Activated CD4-positive, alpha-beta T cell treated with anti-CD3 and anti-CD28 coated beads, Interleukin-2, amount 10 ng/mL, durations not matched to agents 7 days and 5 days (primary cell): ENCODE measurements at regions not wholly inside any gene's neighbourhood (a gene's known extent, or its start where the extent isn't known, plus 50 kb on each side); places are given as distances from the start of the nearest gene placed in this dataset.
"Not testable (repeated sequence)": the region's sequence is repeated elsewhere in the genome, so short reads cannot be mapped to it uniquely, and the experiment has no call there.

Experiments
- CTCF ChIA-PET: fragments of 350-600 bp; sonication (Branson Sonifier 250); formaldehyde crosslinking; loops from one replicate; lab custom pipeline; 2021; ENCODE audit warnings: antibody characterized with exemption; lab: Charles Lee
- POLR2A ChIA-PET: fragments of 350-600 bp; sonication (Branson Sonifier 250); formaldehyde crosslinking; loops from one replicate; lab custom pipeline; 2021; ENCODE audit warnings: antibody characterized with exemption; lab: Charles Lee
- DNase-seq: peaks from one replicate; pipeline ENCODE4 v3.0.0-alpha.2; 2020
- H3K27ac Mint-ChIP-seq: one replicate; pipeline ENCODE4 v1.8.0; 2021; ENCODE audit warnings: mild to moderate bottlenecking, moderate library complexity, mixed read lengths
- H3K27me3 Mint-ChIP-seq: one replicate; pipeline ENCODE4 v1.8.0; 2021; ENCODE audit warnings: mixed read lengths
- H3K36me3 Mint-ChIP-seq: one replicate; pipeline ENCODE4 v1.8.0; 2021; ENCODE audit warnings: low read depth, mixed read lengths
- H3K4me1 Mint-ChIP-seq: one replicate; pipeline ENCODE4 v1.8.0; 2021; ENCODE audit warnings: mixed read lengths
- H3K4me3 Mint-ChIP-seq: one replicate; pipeline ENCODE4 v1.8.0; 2021; ENCODE audit warnings: mild to moderate bottlenecking, moderate library complexity, mixed read lengths
- H3K9me3 Mint-ChIP-seq: one replicate; pipeline ENCODE4 v1.8.0; 2021; ENCODE audit warnings: mixed read lengths

- H3K9me3 Mint-ChIP-seq, result peaks cover 6% of the 10 kb centered on the region
Measured at GRCh38 chr2:228522977-228523376, 341.5 kb upstream of the SPHKAP start.

GRCh38 chr2:228522276-228522675 lies 340.8 kb upstream of the SPHKAP start:
- Mint-ChIP-seq H3K27me3 (no peaks in the 10 kb centered on the region), H3K27ac (no peak overlapping the region), H3K9me3 (peaks cover 6% of the 10 kb centered on the region), H3K4me3 (no peak overlapping the region), H3K36me3 (no peaks in the 10 kb centered on the region), H3K4me1 (no peaks in the 10 kb centered on the region)
- ChIA-PET POLR2A (no interaction called here), CTCF (no interaction called here)
- DNase-seq, result no peak

More at GRCh38 chr2:228522977-228523376, 341.5 kb upstream of the SPHKAP start:
- no peak for DNase-seq
- ChIA-PET CTCF (no interaction called here), POLR2A (no interaction called here)
- Mint-ChIP-seq H3K36me3 (no peaks in the 10 kb centered on the region), H3K27ac (no peak overlapping the region), H3K4me1 (no peaks in the 10 kb centered on the region), H3K4me3 (no peak overlapping the region), H3K27me3 (no peaks in the 10 kb centered on the region)

DNA sequence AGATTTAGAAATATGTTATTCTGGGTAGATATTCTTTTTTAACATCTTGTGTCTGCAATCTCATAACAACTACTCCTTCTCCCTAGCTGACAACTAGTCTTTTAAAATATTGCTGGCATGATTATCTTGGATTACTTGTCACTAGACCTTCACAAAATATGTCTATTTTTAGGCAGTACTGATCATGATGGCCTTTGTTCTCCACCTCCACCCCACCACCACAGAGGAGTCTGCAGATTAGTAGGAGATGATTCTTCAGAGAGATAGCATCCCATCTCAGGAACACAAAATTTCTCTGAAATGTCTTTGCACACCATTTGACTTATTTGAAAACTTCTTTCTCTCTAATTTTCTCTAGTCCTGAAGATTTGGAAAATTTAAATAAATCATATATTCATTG lies 338.1 kb upstream of the SPHKAP start:
- H3K27ac Mint-ChIP-seq, result no peak overlapping the region
- no peaks in the 10 kb centered on the region for H3K4me1 Mint-ChIP-seq
- H3K36me3 Mint-ChIP-seq, result no peaks in the 10 kb centered on the region
- ChIA-PET CTCF (no interaction called here), POLR2A (no interaction called here)
- DNase-seq, result no peak
- H3K9me3 Mint-ChIP-seq, result peaks cover 6% of the 10 kb centered on the region
- no peaks in the 10 kb centered on the region for H3K27me3 Mint-ChIP-seq
- H3K4me3 Mint-ChIP-seq, result no peak overlapping the region

DNA sequence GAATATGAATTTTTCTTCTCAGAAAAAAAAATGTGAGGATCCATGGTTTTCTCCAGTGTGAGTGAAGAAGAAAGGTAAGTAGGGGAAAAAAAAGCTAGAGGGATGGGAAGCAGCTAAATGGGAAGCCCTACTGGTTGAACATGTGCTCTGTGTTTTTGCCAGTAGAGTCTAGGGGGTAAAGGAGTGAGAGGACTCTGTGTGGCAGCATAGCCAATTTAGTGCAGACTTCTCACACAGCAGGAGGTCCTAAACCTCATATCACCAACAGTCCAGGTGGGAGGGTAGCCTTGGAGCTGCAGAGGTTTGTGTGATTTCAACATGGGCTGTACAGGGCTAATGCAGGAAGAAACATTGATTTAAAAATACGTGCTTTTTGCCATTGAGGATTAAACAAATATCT lies 334.5 kb upstream of the SPHKAP start:
- Mint-ChIP-seq H3K27ac (no peak overlapping the region), H3K4me3 (no peak overlapping the region), H3K4me1 (no peaks in the 10 kb centered on the region), H3K27me3 (no peaks in the 10 kb centered on the region), H3K36me3 (no peaks in the 10 kb centered on the region), H3K9me3 (peaks cover 6% of the 10 kb centered on the region)
- ChIA-PET POLR2A (no interaction called here), CTCF (no interaction called here)
- DNase-seq, result no peak

- DNase-seq, H3K9me3 Mint-ChIP-seq, H3K27me3 Mint-ChIP-seq, H3K4me3 Mint-ChIP-seq, POLR2A ChIA-PET, H3K4me1 Mint-ChIP-seq, H3K27ac Mint-ChIP-seq, H3K36me3 Mint-ChIP-seq: not testable (repeated sequence)
- CTCF ChIA-PET, result interaction anchor here (0.8 kb wide), 1 partner anchor 9 kb away, joined by 4 read pairs; no protein-coding TSS in a partner anchor
Measured at GRCh38 chr2:228513480-228513879, 332.0 kb upstream of the SPHKAP start.

- ChIA-PET POLR2A (no interaction called here), CTCF (no interaction called here)
- Mint-ChIP-seq H3K27ac (no peak overlapping the region), H3K27me3 (no peaks in the 10 kb centered on the region), H3K9me3 (peaks cover 9% of the 10 kb centered on the region), H3K36me3 (no peaks in the 10 kb centered on the region), H3K4me1 (no peaks in the 10 kb centered on the region), H3K4me3 (no peak overlapping the region)
- no peak for DNase-seq
Measured at GRCh38 chr2:228509021-228509420, 327.5 kb upstream of the SPHKAP start.

- CTCF ChIA-PET, result no interaction called here
- H3K27ac Mint-ChIP-seq, result no peak overlapping the region
- no peaks in the 10 kb centered on the region for H3K4me1 Mint-ChIP-seq
- no peaks in the 10 kb centered on the region for H3K27me3 Mint-ChIP-seq
- no peaks in the 10 kb centered on the region for H3K36me3 Mint-ChIP-seq
- peaks cover 9% of the 10 kb centered on the region for H3K9me3 Mint-ChIP-seq
- POLR2A ChIA-PET, result no interaction called here
- no peak overlapping the region for H3K4me3 Mint-ChIP-seq
- DNase-seq, result no peak
Measured at GRCh38 chr2:228507870-228508269, 326.4 kb upstream of the SPHKAP start.

DNA sequence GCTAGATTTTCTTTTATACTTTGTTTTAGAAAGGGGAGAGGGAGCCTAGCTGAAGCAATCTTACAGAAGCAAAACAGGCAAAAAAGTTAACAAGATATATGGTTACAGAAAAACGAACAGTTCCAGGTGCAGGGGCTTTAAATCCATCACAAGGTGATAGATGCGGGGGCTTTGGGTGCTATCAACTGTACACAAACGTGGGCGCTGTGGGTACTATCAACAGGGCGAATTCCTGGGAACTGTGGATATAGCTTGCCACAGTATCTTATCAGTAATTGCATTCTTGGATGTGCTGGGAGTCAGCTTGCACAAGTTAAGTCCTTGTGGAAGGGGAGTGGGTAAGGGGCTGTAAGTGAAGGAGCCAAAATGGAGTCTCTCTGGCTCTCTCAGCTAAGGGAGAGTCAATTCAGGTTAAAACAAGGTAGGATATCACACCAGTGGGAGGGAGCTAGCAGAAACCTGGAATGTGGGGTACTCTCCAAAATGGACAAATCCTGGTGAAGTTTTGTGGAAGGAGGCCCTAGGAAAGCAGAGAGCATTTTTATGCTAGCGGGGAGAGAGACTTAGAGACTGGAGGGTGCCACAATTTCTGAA lies 325.8 kb upstream of the SPHKAP start:
- H3K4me3 Mint-ChIP-seq, result no peak overlapping the region
- H3K9me3 Mint-ChIP-seq, result peaks cover 9% of the 10 kb centered on the region
- DNase-seq, result no peak
- no peak overlapping the region for H3K27ac Mint-ChIP-seq
- no peaks in the 10 kb centered on the region for H3K36me3 Mint-ChIP-seq
- ChIA-PET POLR2A (no interaction called here), CTCF (no interaction called here)
- no peaks in the 10 kb centered on the region for H3K27me3 Mint-ChIP-seq
- no peaks in the 10 kb centered on the region for H3K4me1 Mint-ChIP-seq

- Mint-ChIP-seq H3K36me3 (no peaks in the 10 kb centered on the region), H3K4me1 (no peaks in the 10 kb centered on the region), H3K9me3 (peaks cover 10% of the 10 kb centered on the region), H3K4me3 (no peak overlapping the region), H3K27me3 (no peaks in the 10 kb centered on the region), H3K27ac (no peak overlapping the region)
- DNase-seq, result no peak
- CTCF ChIA-PET, result interaction anchor here (1.2 kb wide), 1 partner anchor 13 kb away, joined by 3 read pairs; no protein-coding TSS in a partner anchor
- POLR2A ChIA-PET, result no interaction called here
Measured at GRCh38 chr2:228503731-228504130, 322.2 kb upstream of the SPHKAP start.

DNA sequence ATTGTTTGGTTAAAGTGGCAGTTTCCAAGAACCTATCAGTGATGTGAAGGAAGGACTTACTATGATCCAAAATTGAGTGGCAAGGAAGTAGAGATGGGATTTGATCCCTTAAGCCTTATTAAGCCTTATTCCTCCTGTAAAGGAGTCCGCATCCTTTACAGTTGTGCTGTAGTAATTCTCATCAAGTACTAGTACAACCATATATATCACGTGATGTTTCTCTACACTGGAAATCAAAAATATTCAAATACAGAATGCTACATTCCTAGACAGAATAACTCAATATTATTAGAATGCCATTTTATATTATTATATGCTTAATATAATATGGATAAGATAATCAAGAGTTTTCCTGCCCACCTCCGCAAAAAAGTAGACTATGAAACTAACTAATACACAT lies 312.4 kb upstream of the SPHKAP start:
- CTCF ChIA-PET, result no interaction called here
- Mint-ChIP-seq H3K36me3 (no peaks in the 10 kb centered on the region), H3K4me3 (no peak overlapping the region), H3K27me3 (no peaks in the 10 kb centered on the region), H3K4me1 (no peaks in the 10 kb centered on the region), H3K27ac (no peak overlapping the region), H3K9me3 (no peaks in the 10 kb centered on the region)
- no peak for DNase-seq
- POLR2A ChIA-PET, result no interaction called here

- POLR2A ChIA-PET, result no interaction called here
- no peaks in the 10 kb centered on the region for H3K36me3 Mint-ChIP-seq
- no peaks in the 10 kb centered on the region for H3K27me3 Mint-ChIP-seq
Measured at GRCh38 chr2:228479014-228479413, 297.5 kb upstream of the SPHKAP start.

DNA sequence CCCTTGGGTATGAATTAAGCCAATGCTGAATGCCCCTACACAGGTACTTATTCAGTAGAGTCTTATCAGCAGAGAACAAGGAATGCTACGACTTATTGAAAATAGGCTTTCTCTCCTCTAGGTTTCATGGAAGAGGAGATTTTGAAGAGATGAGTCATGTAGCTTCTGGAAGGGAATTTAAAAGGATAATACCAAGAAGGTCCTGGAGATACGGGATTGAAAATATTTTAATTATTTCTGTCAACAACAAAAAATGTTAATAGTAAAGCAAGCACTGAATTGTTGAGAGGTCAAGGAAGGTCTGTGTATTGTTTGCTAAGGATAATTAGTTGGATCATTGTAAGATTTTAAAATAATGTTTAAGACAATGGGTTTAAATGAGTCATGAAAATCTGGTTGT lies 293.0 kb upstream of the SPHKAP start:
- Mint-ChIP-seq H3K36me3 (no peaks in the 10 kb centered on the region), H3K27ac (no peak overlapping the region), H3K9me3 (peaks cover 5% of the 10 kb centered on the region), H3K4me3 (no peak overlapping the region), H3K27me3 (no peaks in the 10 kb centered on the region), H3K4me1 (no peaks in the 10 kb centered on the region)
- ChIA-PET POLR2A (no interaction called here), CTCF (interaction anchor here (0.6 kb wide), 1 partner anchor 45 kb away, joined by 4 read pairs; no protein-coding TSS in a partner anchor)
- DNase-seq, result no peak

More at GRCh38 chr2:228479014-228479413, 297.5 kb upstream of the SPHKAP start:
- CTCF ChIA-PET, result no interaction called here
- Mint-ChIP-seq H3K27ac (no peak overlapping the region), H3K4me3 (no peak overlapping the region), H3K9me3 (peaks cover 8% of the 10 kb centered on the region), H3K4me1 (no peaks in the 10 kb centered on the region)
- DNase-seq, result no peak

- Mint-ChIP-seq H3K27me3 (no peaks in the 10 kb centered on the region), H3K27ac (no peak overlapping the region), H3K36me3 (no peaks in the 10 kb centered on the region), H3K9me3 (peaks cover 5% of the 10 kb centered on the region), H3K4me3 (no peak overlapping the region), H3K4me1 (no peaks in the 10 kb centered on the region)
- DNase-seq, result no peak
- CTCF ChIA-PET, result no interaction called here
- POLR2A ChIA-PET, result no interaction called here
Measured at GRCh38 chr2:228469721-228470120, 288.2 kb upstream of the SPHKAP start.

DNA sequence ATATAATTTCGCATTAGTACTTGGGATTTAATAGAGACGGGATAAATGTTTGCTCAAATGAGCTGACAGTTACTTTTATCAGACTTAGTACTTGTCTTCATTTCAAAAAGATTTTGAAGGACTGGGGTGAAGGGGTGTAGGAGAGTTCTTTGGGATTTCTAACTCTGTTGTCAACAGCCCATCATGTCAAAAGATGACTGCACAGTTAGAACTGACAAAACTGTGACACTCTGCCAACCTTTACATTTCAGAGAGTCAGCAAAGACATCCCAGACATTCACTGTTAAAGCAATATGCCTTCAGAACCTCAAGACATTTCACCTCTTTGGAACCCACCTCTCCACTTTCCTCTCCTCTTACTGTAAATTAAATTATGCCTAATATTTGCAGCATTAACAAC lies 285.4 kb upstream of the SPHKAP start:
- H3K27me3 Mint-ChIP-seq, result no peaks in the 10 kb centered on the region
- H3K9me3 Mint-ChIP-seq, result peaks cover 8% of the 10 kb centered on the region
- ChIA-PET POLR2A (no interaction called here), CTCF (no interaction called here)
- no peaks in the 10 kb centered on the region for H3K4me1 Mint-ChIP-seq
- no peaks in the 10 kb centered on the region for H3K36me3 Mint-ChIP-seq
- DNase-seq, result no peak
- no peak overlapping the region for H3K27ac Mint-ChIP-seq
- H3K4me3 Mint-ChIP-seq, result no peak overlapping the region
